NOMO-1 treated with DMSO at 0.1 percent for 48 hours (cell line): ENCODE measurements at regions not wholly inside any gene's neighbourhood (a gene's known extent, or its start where the extent isn't known, plus 50 kb on each side); places are given as distances from the start of the nearest gene placed in this dataset.
"Not testable (repeated sequence)": the region's sequence is repeated elsewhere in the genome, so short reads cannot be mapped to it uniquely, and the experiment has no call there.

Experiments
- DNase-seq: peaks from one replicate; lab custom pipeline; 2025; ENCODE audit not compliant: unreplicated experiment; lab: John Stamatoyannopoulos, UW

GRCh38 chr4:54403700-54404453, 174.8 kb downstream of the PDGFRA start:
- no peak for DNase-seq

DNA sequence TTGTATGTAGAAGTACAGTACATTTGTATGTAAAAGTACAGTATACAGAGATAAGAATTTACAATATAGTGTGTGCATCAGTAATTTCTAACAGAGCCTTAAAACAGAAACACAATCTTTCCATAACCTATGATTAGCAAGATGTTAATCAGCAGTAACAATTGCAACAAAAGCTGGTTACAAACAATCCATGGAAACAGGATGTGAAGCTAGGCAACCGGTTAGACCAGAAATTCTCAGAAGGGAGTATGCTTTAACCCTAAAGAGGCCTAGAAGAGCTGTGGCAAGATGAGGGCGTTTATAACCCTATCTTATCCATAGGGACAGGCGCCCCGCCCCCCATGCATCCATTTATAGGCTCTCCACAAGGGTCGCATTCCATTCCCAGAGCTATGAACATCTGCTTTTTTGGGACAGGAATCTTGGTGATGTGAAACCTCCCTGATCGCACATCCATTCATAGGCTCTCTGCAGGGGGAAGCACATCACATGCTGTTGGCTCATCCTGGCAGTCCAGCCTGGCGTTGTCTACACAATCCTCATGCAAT, 180.3 kb downstream of the PDGFRA start:
- not testable (repeated sequence) for DNase-seq

- DNase-seq, result no peak
These were observed 185.5 kb downstream of the PDGFRA start for GRCh38 chr4:54414545-54414944.

GRCh38 chr4:54417476-54417875, 188.4 kb downstream of the PDGFRA start:
- DNase-seq, result no peak

- DNase-seq, result no peak
These were observed 189.4 kb downstream of the PDGFRA start for GRCh38 chr4:54418468-54418867.

- no peak for DNase-seq
These were observed 194.0 kb downstream of the PDGFRA start for GRCh38 chr4:54423066-54423465.

- no peak for DNase-seq
These were observed 198.7 kb downstream of the PDGFRA start for GRCh38 chr4:54427826-54428225.

- no peak for DNase-seq
These were observed 199.8 kb downstream of the PDGFRA start for GRCh38 chr4:54428940-54429339.

GRCh38 chr4:54433686-54434085, 204.6 kb downstream of the PDGFRA start:
- no peak for DNase-seq

DNA sequence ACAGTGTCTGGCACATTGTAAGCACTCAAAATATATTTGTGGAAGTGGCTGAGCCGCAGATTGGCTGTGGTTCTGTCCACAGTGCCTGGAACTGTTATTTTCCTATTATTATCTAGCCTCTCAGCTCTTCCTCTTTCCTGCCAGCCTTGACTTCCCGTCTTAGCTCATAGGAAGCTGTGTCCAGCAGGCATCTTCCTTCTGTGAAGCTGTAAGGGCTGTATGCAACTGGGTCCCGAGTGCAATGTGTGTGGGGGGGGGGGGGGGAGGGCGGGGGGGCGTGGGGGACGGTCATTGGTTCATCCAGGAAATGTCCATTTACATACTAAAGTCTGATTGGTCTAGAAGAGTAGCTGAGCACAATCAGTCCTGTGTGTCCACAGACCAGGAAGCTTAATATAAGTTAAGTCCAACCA, 210.7 kb downstream of the PDGFRA start:
- peak; percentile 95 for DNase-seq

- DNase-seq, result peak; percentile 53
These were observed 211.5 kb downstream of the PDGFRA start for GRCh38 chr4:54440394-54441136.

- DNase-seq, result no peak
These were observed 211.9 kb upstream of the KIT start for GRCh38 chr4:54445866-54446265.

DNA sequence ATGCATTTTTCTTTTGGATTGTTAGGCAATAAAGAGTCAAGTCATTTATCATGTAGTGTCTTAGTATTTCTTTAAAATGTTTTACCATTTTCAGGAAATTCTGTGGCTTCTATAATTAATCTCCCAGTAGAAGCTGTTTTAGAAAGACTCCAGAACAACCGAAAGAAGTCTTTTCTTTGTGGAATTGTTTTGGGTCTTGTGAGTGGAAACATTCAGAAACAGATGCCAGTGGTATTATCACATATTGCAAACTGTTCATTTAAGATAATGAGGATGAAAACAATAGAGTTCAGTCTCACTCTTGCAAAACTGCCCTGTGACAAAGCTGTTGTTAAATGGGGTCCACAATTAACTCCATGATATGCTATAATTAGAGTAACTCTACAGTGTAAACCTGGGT, 211.2 kb upstream of the KIT start:
- DNase-seq, result no peak

- no peak for DNase-seq
These were observed 210.5 kb upstream of the KIT start for GRCh38 chr4:54447304-54447703.

DNA sequence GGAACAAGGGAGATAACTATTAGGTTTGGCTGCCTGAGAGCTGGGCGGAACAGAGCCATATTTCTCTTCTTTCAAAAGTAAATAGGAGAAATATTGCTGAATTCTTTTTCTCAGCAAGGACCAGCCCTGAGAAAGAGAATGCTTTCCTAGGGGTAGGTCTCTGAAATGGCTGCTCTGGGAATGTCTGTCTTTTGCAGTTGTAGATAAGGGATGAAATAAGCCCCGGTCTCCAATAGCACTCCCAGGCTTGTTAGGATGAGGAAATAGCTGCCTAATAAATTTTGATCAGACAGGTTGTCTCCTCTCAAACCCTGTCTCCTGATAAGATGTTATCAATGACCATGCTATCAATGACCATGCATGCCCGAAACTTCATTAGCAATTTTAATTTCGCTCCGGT, 207.8 kb upstream of the KIT start:
- DNase-seq, result no peak

GRCh38 chr4:54466960-54467359, 190.8 kb upstream of the KIT start:
- not testable (repeated sequence) for DNase-seq

DNA sequence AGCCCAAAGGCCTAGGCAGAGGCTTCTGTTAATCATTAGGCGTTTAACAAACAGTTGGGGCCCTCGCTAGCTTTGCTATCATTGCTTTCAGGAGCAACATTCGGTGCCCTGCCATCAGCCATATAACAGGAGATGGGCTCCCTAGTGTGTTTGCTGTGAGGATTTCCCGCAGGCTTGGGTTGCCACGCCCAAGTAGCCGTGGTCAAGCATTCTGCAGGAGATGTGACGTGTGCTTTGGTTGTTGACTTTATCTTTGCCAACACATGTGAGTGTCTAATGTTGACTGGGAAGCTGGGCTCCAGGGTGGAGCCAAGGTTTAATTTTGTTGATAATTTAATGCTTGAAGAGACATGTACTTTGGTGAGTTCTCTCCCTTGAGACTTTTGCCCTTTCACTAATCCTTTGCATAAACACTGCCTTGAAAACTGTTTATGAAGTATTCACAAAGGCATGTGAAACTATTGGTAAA, 184.6 kb upstream of the KIT start:
- no peak for DNase-seq

GRCh38 chr4:54473798-54474197, 184.0 kb upstream of the KIT start:
- no peak for DNase-seq

- DNase-seq, result no peak
These were observed 182.2 kb upstream of the KIT start for GRCh38 chr4:54475546-54475945.

GRCh38 chr4:54482529-54483200, 175.1 kb upstream of the KIT start:
- DNase-seq, result no peak

DNA sequence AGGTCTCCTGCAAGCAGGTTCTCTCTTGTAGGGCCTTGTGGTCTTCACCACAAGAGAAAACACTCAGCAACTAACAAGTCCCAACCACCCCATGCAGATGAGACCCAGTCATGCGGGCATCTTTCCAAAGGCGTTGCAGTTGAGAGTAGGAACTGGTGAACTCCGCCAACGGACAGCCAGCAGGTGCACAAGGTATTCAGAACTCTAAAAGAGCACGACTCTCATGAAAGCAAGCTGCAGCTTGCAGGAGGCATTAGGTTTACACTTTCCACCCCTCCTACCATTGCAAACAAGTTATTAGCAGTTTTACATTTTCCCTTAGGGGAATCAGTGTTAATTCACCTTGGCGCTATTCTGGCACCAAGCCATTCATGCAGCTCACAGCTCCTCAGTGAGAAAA, 173.4 kb upstream of the KIT start:
- DNase-seq, result no peak

GRCh38 chr4:54487491-54487890, 170.3 kb upstream of the KIT start:
- no peak for DNase-seq
